Keratinocyte (primary cell): ENCODE measurements at regions not wholly inside any gene's neighbourhood (a gene's known extent, or its start where the extent isn't known, plus 50 kb on each side); places are given as distances from the start of the nearest gene placed in this dataset.

Source experiments
- DNase-seq: peaks from one replicate; pipeline ENCODE4 v3.0.0-alpha.2; 2011; ENCODE audit warnings: low read depth, missing footprints, low spot score
- FAIRE-seq: peaks from 2 replicates; lab custom pipeline; 2011; peaks lifted over from hg19 to GRCh38; lab: Jason Lieb, UNC
- H2AFZ ChIP-seq: 2 replicates; pipeline ENCODE4 v1.6.0; 2012; ENCODE audit warnings: low read length, control low read depth, inconsistent platforms; ENCODE audit not compliant: control insufficient read depth
- H3K27ac ChIP-seq: 2 replicates; pipeline ENCODE4 v1.5.1; 2011; ENCODE audit warnings: low read length; ENCODE audit not compliant: control insufficient read depth, insufficient read depth
- H3K27me3 ChIP-seq: 3 replicates; pipeline ENCODE4 v1.6.0; 2011; ENCODE audit warnings: low read length; ENCODE audit not compliant: control insufficient read depth, insufficient read depth; ENCODE audit errors: extremely low read depth
- H3K36me3 ChIP-seq, 2 experiments: 2 replicates in 1 of 2; 3 replicates in 1 of 2; pipeline ENCODE4 v1.5.1; 2011; ENCODE audit warnings: low read length in 2 of 2, mild to moderate bottlenecking in 1 of 2; ENCODE audit not compliant: control insufficient read depth in 2 of 2, insufficient read depth in 2 of 2; ENCODE audit errors: extremely low read depth in 1 of 2
- H3K4me1 ChIP-seq: 3 replicates; pipeline ENCODE4 v1.5.1; 2011; ENCODE audit warnings: low read length; ENCODE audit not compliant: control insufficient read depth, insufficient read depth; ENCODE audit errors: extremely low read depth
- H3K4me2 ChIP-seq: 3 replicates; pipeline ENCODE4 v1.6.0; 2011; ENCODE audit warnings: low read depth, low read length; ENCODE audit not compliant: control insufficient read depth, insufficient read depth; ENCODE audit errors: extremely low read depth
- H3K4me3 ChIP-seq, 3 experiments: fragments of 200-600 bp in 1 of 3; sonication (generic) in 1 of 3; 2 replicates in 2 of 3; 3 replicates in 1 of 3; pipeline ENCODE4 v1.5.1; 2011 to 2016; ENCODE audit warnings: low read length in 3 of 3, mild to moderate bottlenecking in 3 of 3, control low read depth in 2 of 3, inconsistent platforms in 1 of 3, low read depth in 1 of 3, mixed read lengths in 1 of 3, mixed run types in 1 of 3, moderate library complexity in 1 of 3; ENCODE audit not compliant: control insufficient read depth in 2 of 3, insufficient read depth in 2 of 3; ENCODE audit errors: extremely low read depth in 1 of 3
- H3K79me2 ChIP-seq: 2 replicates; pipeline ENCODE4 v1.6.0; 2012; ENCODE audit warnings: low read length; ENCODE audit not compliant: control insufficient read depth, insufficient read depth
- H3K9ac ChIP-seq: 3 replicates; pipeline ENCODE4 v1.6.0; 2011; ENCODE audit warnings: low read length; ENCODE audit not compliant: control insufficient read depth, insufficient read depth; ENCODE audit errors: extremely low read depth
- H3K9me1 ChIP-seq: 3 replicates; pipeline ENCODE4 v1.6.0; 2011; ENCODE audit warnings: low read length; ENCODE audit not compliant: control insufficient read depth, insufficient read depth; ENCODE audit errors: extremely low read depth
- H3K9me3 ChIP-seq: 2 replicates; pipeline ENCODE4 v1.5.1; 2012; ENCODE audit warnings: low read depth, low read length; ENCODE audit not compliant: control insufficient read depth
- H4K20me1 ChIP-seq: 3 replicates; pipeline ENCODE4 v1.6.0; 2011; ENCODE audit warnings: low read length; ENCODE audit not compliant: control insufficient read depth, insufficient read depth; ENCODE audit errors: extremely low read depth
- CTCF ChIP-seq, 3 experiments: IDR thresholded peaks in 1 of 3; conservative IDR thresholded peaks in 1 of 3; optimal IDR thresholded peaks in 1 of 3; 2 replicates in 2 of 3; 3 replicates in 1 of 3; pipeline versions ENCODE3 to v1.5.1; 2011; ENCODE audit warnings: low read length in 3 of 3, mild to moderate bottlenecking in 3 of 3, moderate library complexity in 2 of 3, control low read depth in 1 of 3, inconsistent platforms in 1 of 3; ENCODE audit not compliant: insufficient read depth in 2 of 3; ENCODE audit errors: extremely low read depth in 1 of 3
- EZH2 ChIP-seq: IDR thresholded peaks from one replicate; pipeline ENCODE4 v1.6.1; 2012; ENCODE audit warnings: inconsistent platforms, mild to moderate bottlenecking, low read length, moderate library complexity
- dilution Hi-C: fragments of 300-500 bp; cut with MboI; formaldehyde crosslinking; loops from one replicate; pipeline ENCODE4 v1.7.0; 2020; ENCODE audit warnings: low sequenced_read_pairs; ENCODE audit not compliant: extremely low pct_ligation_motif_present

- no peak overlapping the region for H3K4me3 ChIP-seq
- no peaks in the 10 kb centered on the region for H4K20me1 ChIP-seq
- H3K4me2 ChIP-seq, result no peak overlapping the region
- H3K9me1 ChIP-seq, result no peaks in the 10 kb centered on the region
- no peak overlapping the region for H3K9ac ChIP-seq
- TF ChIP-seq EZH2, result no peak
- TF ChIP-seq CTCF (optimal IDR thresholded peaks at IDR 0.05 in 1 of 3, IDR thresholded peaks at IDR 0.05 in 1 of 3, conservative IDR thresholded peaks at IDR 0.05 in 1 of 3; ENCODE audit: extremely low read depth in 1 of 3, insufficient read depth in 2 of 3, low read length in 3 of 3), result no peak
- no peaks in the 10 kb centered on the region for H3K27me3 ChIP-seq
- H3K27ac ChIP-seq, result no peak overlapping the region
- FAIRE-seq (no peak), DNase-seq (no peak)
- H3K4me1 ChIP-seq, result no peaks in the 10 kb centered on the region
- H2AFZ ChIP-seq, result no peak overlapping the region
- no peaks in the 10 kb centered on the region for H3K9me3 ChIP-seq
- dilution Hi-C loops, result no loop called here
- no peaks in the 10 kb centered on the region for H3K79me2 ChIP-seq
- H3K36me3 ChIP-seq, result no peaks in the 10 kb centered on the region
These were observed 307.1 kb downstream of the ENC1 start for GRCh38 chr5:74333430-74333829.

DNA sequence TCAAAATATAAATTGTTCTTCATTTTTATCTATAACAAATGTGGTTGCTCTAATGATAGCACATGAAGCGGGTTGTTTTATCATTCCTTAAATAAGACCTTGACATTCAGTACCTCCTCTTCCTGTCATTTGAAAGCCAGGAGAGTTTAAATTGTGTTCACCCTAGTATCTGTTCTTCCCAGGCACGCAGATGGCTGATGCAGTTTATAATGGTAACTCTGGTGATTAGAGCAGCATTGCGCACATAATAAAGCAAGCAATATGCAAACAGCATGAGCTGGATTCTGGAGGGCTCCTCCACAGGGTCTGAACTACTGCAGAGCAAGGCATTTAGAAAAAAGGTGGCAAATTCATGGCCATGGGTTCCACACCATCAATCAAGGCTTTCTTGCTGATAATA, 307.8 kb downstream of the ENC1 start:
- Histone ChIP-seq H3K4me1 (no peaks in the 10 kb centered on the region), H3K4me3 (no peak overlapping the region), H3K27me3 (no peaks in the 10 kb centered on the region), H3K9ac (no peak overlapping the region), H3K79me2 (no peaks in the 10 kb centered on the region), H2AFZ (no peak overlapping the region), H3K9me3 (no peaks in the 10 kb centered on the region), H4K20me1 (no peaks in the 10 kb centered on the region), H3K36me3 (no peaks in the 10 kb centered on the region), H3K9me1 (no peaks in the 10 kb centered on the region), H3K4me2 (no peak overlapping the region), H3K27ac (no peak overlapping the region)
- DNase-seq (no peak), FAIRE-seq (no peak)
- TF ChIP-seq EZH2, result no peak
- no peak for TF ChIP-seq CTCF (optimal IDR thresholded peaks at IDR 0.05 in 1 of 3, IDR thresholded peaks at IDR 0.05 in 1 of 3, conservative IDR thresholded peaks at IDR 0.05 in 1 of 3; ENCODE audit: extremely low read depth in 1 of 3, insufficient read depth in 2 of 3, low read length in 3 of 3)
- dilution Hi-C loops, result no loop called here
